Activated CD8-positive, alpha-beta T cell treated with anti-CD3 and anti-CD28 coated beads for 36 hours (primary cell): ENCODE measurements at regions not wholly inside any gene's neighbourhood (a gene's known extent, or its start where the extent isn't known, plus 50 kb on each side); places are given as distances from the start of the nearest gene placed in this dataset.

Source experiments
- ATAC-seq: fragments of 200-7000 bp; cut with Tn5 transposase; one replicate; pipeline ENCODE4 v1.10.0; 2021; ENCODE audit warnings: mild to moderate bottlenecking, moderate library complexity
- CTCF ChIA-PET: fragments of 350-600 bp; sonication (Branson Sonifier 250); formaldehyde crosslinking; loops from one replicate; lab custom pipeline; 2021; ENCODE audit warnings: antibody characterized with exemption; lab: Charles Lee
- POLR2A ChIA-PET: fragments of 350-600 bp; sonication (Branson Sonifier 250); formaldehyde crosslinking; loops from one replicate; lab custom pipeline; 2021; ENCODE audit warnings: antibody characterized with exemption; lab: Charles Lee
- DNase-seq: peaks from one replicate; pipeline ENCODE4 v3.0.0-alpha.2; 2020
- H3K27ac Mint-ChIP-seq: one replicate; pipeline ENCODE4 v1.8.0; 2021; ENCODE audit warnings: mild to moderate bottlenecking, mixed read lengths
- H3K27me3 Mint-ChIP-seq: one replicate; pipeline ENCODE4 v1.8.0; 2021; ENCODE audit warnings: mixed read lengths
- H3K36me3 Mint-ChIP-seq: one replicate; pipeline ENCODE4 v1.8.0; 2021; ENCODE audit warnings: low read depth, mixed read lengths
- H3K4me1 Mint-ChIP-seq: one replicate; pipeline ENCODE4 v1.8.0; 2021; ENCODE audit warnings: low read depth, mixed read lengths
- H3K4me3 Mint-ChIP-seq: one replicate; pipeline ENCODE4 v1.8.0; 2021; ENCODE audit warnings: mild to moderate bottlenecking, moderate library complexity, mixed read lengths
- H3K9me3 Mint-ChIP-seq: one replicate; pipeline ENCODE4 v1.8.0; 2021; ENCODE audit warnings: mixed read lengths
- CTCF ChIP-seq: fragments of 200-600 bp; IDR thresholded peaks from one replicate; pipeline ENCODE4 v1.8.0; 2022; ENCODE audit warnings: antibody characterized with exemption, mild to moderate bottlenecking
- intact Hi-C: fragments of 100-400 bp; cut with micrococcal nuclease; formaldehyde crosslinking; loops from one replicate; pipeline ENCODE4 v1.10.0; 2022

- Mint-ChIP-seq H3K27me3 (no peaks in the 10 kb centered on the region), H3K4me1 (peaks cover 23% of the 10 kb centered on the region), H3K9me3 (no peaks in the 10 kb centered on the region), H3K36me3 (no peaks in the 10 kb centered on the region), H3K4me3 (no peak overlapping the region), H3K27ac (no peak overlapping the region)
- intact Hi-C loops: no loop called here
- no peak for TF ChIP-seq CTCF
- POLR2A ChIA-PET: no interaction called here
- no peak for ATAC-seq
- CTCF ChIA-PET: no interaction called here
- no peak for DNase-seq
Measured at GRCh38 chr6:110558575-110558974, 82.2 kb upstream of the SLC22A16 start.

GRCh38 chr6:110557199-110557598, 80.8 kb upstream of the SLC22A16 start:
- H3K27ac Mint-ChIP-seq: no peak overlapping the region
- H3K9me3 Mint-ChIP-seq: peaks cover 4% of the 10 kb centered on the region
- CTCF ChIA-PET: no interaction called here
- no peak for TF ChIP-seq CTCF
- no peaks in the 10 kb centered on the region for H3K27me3 Mint-ChIP-seq
- ATAC-seq: no peak
- peaks cover 21% of the 10 kb centered on the region for H3K4me1 Mint-ChIP-seq
- H3K4me3 Mint-ChIP-seq: no peak overlapping the region
- POLR2A ChIA-PET: interaction anchor here (0.6 to 1.0 kb wide), 2 partner anchors 20 to 446 kb away, joined by 3 read pairs; no protein-coding TSS in a partner anchor
- no peak for DNase-seq
- peaks cover 3% of the 10 kb centered on the region for H3K36me3 Mint-ChIP-seq
- intact Hi-C loops: no loop called here

- Mint-ChIP-seq H3K27me3 (no peaks in the 10 kb centered on the region), H3K9me3 (peaks cover 8% of the 10 kb centered on the region), H3K36me3 (peaks cover 6% of the 10 kb centered on the region), H3K27ac (no peak overlapping the region), H3K4me3 (no peak overlapping the region), H3K4me1 (peaks cover 17% of the 10 kb centered on the region)
- ChIA-PET CTCF (no interaction called here), POLR2A (interaction anchor here (0.6 to 1.0 kb wide), 2 partner anchors 20 to 447 kb away, joined by 3 read pairs; no protein-coding TSS in a partner anchor)
- no peak for TF ChIP-seq CTCF
- intact Hi-C loops: no loop called here
- ATAC-seq (no peak), DNase-seq (no peak)
Measured at GRCh38 chr6:110556317-110557110, 80.1 kb upstream of the SLC22A16 start.

DNA sequence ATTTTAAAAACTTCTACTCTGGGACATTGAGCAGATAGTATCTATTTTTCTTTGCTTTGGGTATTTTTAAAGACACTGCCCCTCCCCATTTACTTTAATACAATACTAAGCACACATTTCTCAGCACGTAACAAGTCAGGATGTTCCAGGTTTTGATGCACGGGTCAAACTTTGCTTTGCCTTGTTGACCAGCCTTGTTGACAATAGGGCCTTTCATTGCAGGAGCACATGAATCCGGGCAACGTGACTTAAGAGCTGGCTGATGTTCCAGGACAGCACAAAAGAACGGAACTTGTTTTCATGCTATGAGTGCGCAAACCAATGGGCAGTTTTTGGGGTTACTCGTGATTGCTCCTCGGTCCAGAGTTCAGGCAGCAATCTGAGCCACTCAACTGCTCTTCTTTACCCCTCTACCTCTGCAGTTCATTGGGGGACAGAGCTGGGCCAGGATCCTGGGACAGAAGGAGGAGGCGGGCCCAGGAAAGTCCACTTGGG, 78.6 kb upstream of the SLC22A16 start:
- H3K27ac Mint-ChIP-seq: no peak overlapping the region
- TF ChIP-seq CTCF: no peak
- ChIA-PET CTCF (no interaction called here), POLR2A (no interaction called here)
- intact Hi-C loops: no loop called here
- DNase-seq (no peak), ATAC-seq (no peak)
- peaks cover 8% of the 10 kb centered on the region for H3K9me3 Mint-ChIP-seq
- no peak overlapping the region for H3K4me3 Mint-ChIP-seq
- peaks cover 6% of the 10 kb centered on the region for H3K36me3 Mint-ChIP-seq
- no peaks in the 10 kb centered on the region for H3K27me3 Mint-ChIP-seq
- peaks cover 3% of the 10 kb centered on the region for H3K4me1 Mint-ChIP-seq

- no peak overlapping the region for H3K27ac Mint-ChIP-seq
- H3K4me1 Mint-ChIP-seq: peaks cover 3% of the 10 kb centered on the region
- H3K9me3 Mint-ChIP-seq: peaks cover 8% of the 10 kb centered on the region
- intact Hi-C loops: no loop called here
- H3K27me3 Mint-ChIP-seq: no peaks in the 10 kb centered on the region
- CTCF ChIA-PET: interaction anchor here (1.1 kb wide), 1 partner anchor 10 kb away, joined by 3 read pairs; no protein-coding TSS in a partner anchor
- peaks cover 6% of the 10 kb centered on the region for H3K36me3 Mint-ChIP-seq
- POLR2A ChIA-PET: no interaction called here
- no peak for TF ChIP-seq CTCF
- ATAC-seq (no peak), DNase-seq (no peak)
- no peak overlapping the region for H3K4me3 Mint-ChIP-seq
Measured at GRCh38 chr6:110554441-110554840, 78.0 kb upstream of the SLC22A16 start.
